MCF 10A (cell line): ENCODE measurements at regions not wholly inside any gene's neighbourhood (a gene's known extent, or its start where the extent isn't known, plus 50 kb on each side); places are given as distances from the start of the nearest gene placed in this dataset.

Experiments used
- BruUV-seq: library from RNA; stranded (reverse); fragments of 400-500 nt; replicated peaks from 2 replicates; lab custom pipeline; 2021; lab: Mats Ljungman, UMichigan
- CTCF ChIA-PET: fragments of 300-600 bp; sonication (Branson Sonifier 250); formaldehyde crosslinking; extraction: SDS; loops from one replicate; lab custom pipeline; 2021; ENCODE audit warnings: antibody characterized with exemption, inconsistent platforms; lab: Yijun Ruan, JAX
- POLR2A ChIA-PET: fragments of 300-600, 350-650 bp; sonication (Branson Sonifier 250); formaldehyde crosslinking; extraction: SDS; loops from one replicate; lab custom pipeline; 2020; ENCODE audit warnings: antibody characterized with exemption, inconsistent platforms; lab: Yijun Ruan, JAX
- DNase-seq: peaks from one replicate; pipeline ENCODE4 v3.0.0-alpha.2; 2018; ENCODE audit not compliant: unreplicated experiment
- H3K27ac Mint-ChIP-seq: one replicate; pipeline ENCODE4 v1.8.0; 2022; ENCODE audit warnings: mild to moderate bottlenecking, low read depth, mixed read lengths; ENCODE audit not compliant: unreplicated experiment
- H3K27me3 Mint-ChIP-seq: one replicate; pipeline ENCODE4 v1.8.0; 2022; ENCODE audit warnings: mixed read lengths; ENCODE audit not compliant: insufficient read depth, unreplicated experiment
- H3K36me3 Mint-ChIP-seq: one replicate; pipeline ENCODE4 v1.8.0; 2022; ENCODE audit warnings: mild to moderate bottlenecking, moderate library complexity, mixed read lengths; ENCODE audit not compliant: insufficient read depth, unreplicated experiment
- H3K4me1 Mint-ChIP-seq: one replicate; pipeline ENCODE4 v1.8.0; 2022; ENCODE audit warnings: mixed read lengths; ENCODE audit not compliant: insufficient read depth, unreplicated experiment
- H3K4me3 Mint-ChIP-seq: one replicate; pipeline ENCODE4 v1.8.0; 2022; ENCODE audit warnings: mild to moderate bottlenecking, moderate library complexity, mixed read lengths; ENCODE audit not compliant: unreplicated experiment
- H3K9me3 Mint-ChIP-seq: one replicate; pipeline ENCODE4 v1.8.0; 2022; ENCODE audit warnings: mixed read lengths; ENCODE audit not compliant: unreplicated experiment
- CTCF ChIP-seq: fragments of 200-600 bp; IDR thresholded peaks from one replicate; pipeline ENCODE4 v1.8.0; 2022; ENCODE audit warnings: antibody characterized with exemption, mild to moderate bottlenecking; ENCODE audit not compliant: unreplicated experiment
- intact Hi-C: fragments of 100-400 bp; cut with micrococcal nuclease; formaldehyde crosslinking; loops from 2 replicates; pipeline ENCODE4 v1.14.1; 2022

DNA sequence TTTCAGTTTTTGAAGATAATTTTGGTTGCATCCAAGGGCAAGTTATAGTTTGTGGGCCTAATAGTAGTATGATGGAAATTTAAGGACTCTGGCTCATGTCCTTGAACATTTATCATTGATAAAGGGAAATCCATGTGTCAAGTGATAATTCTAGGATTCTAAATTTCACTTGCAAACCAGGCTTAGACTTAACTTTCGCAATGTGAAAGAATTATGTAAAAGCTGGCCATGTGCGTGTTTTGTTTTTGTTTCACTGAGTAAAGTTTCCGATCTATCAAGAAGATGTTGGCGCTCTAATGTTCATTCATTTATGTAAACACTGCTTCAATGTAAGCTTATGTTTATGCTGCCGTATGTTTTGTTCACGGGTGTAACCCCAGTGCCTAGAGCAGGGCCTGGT lies 302.0 kb downstream of the SOX4 start:
- POLR2A ChIA-PET, result no interaction called here
- intact Hi-C loops, result no loop called here
- no peak overlapping the region for H3K27ac Mint-ChIP-seq
- no peaks in the 10 kb centered on the region for H3K36me3 Mint-ChIP-seq
- DNase-seq, result no peak
- H3K27me3 Mint-ChIP-seq, result no peaks in the 10 kb centered on the region
- H3K9me3 Mint-ChIP-seq, result no peaks in the 10 kb centered on the region
- no peak overlapping the region for H3K4me3 Mint-ChIP-seq
- BruUV-seq, result no TSS peak
- H3K4me1 Mint-ChIP-seq, result peaks cover 15% of the 10 kb centered on the region
- CTCF ChIA-PET, result interaction anchor here (0.6 kb wide), 1 partner anchor 1019 kb away, joined by 3 read pairs; no protein-coding TSS in a partner anchor
- TF ChIP-seq CTCF, result no peak

DNA sequence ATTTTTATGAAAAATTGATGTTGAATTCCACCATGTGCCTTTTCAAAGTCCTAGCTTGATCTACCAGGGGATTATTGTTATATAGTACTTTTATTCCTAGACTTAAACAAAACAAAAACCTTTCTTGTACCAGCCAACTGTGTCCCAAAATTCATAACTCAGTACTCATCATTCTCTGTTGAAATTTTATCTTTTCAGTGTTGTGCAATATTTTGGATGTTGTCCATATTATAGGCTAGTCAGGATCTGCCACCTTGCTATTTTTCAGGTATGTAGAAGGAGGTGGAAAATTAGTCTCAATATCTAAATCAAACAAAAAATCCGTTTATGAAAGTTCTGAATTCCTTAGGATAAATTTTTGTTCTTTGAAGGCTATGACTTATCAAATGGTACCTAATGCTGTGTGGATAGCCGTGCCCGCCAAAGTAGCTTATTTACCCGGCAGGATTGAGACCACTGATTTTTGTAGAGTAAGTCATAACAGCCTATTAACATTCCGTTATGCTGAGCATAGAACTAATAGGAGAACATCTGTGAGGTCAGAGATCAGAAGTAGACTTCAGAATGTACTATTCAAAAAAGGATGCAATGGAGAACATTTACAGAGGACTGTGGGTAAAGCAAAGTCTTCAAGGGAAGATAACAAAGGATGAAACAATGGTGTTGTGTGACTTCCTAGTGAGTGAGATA lies 304.7 kb downstream of the SOX4 start:
- H3K4me3 Mint-ChIP-seq, result no peak overlapping the region
- intact Hi-C loops, result no loop called here
- POLR2A ChIA-PET, result interaction anchor here (0.5 to 1.9 kb wide), 7 partner anchors 12 to 534 kb away, joined by 3 to 6 read pairs (median 4); partner anchors contain the start of gene SOX4
- no peak overlapping the region for H3K27ac Mint-ChIP-seq
- TF ChIP-seq CTCF, result no peak
- peaks cover 15% of the 10 kb centered on the region for H3K4me1 Mint-ChIP-seq
- DNase-seq, result peak; percentile 69
- CTCF ChIA-PET, result interaction anchor here (0.5 to 1.5 kb wide), 6 partner anchors 17 to 469 kb away, joined by 3 to 8 read pairs (median 4); no protein-coding TSS in a partner anchor
- no TSS peak for BruUV-seq
- H3K27me3 Mint-ChIP-seq, result no peaks in the 10 kb centered on the region
- no peaks in the 10 kb centered on the region for H3K9me3 Mint-ChIP-seq
- no peaks in the 10 kb centered on the region for H3K36me3 Mint-ChIP-seq

DNA sequence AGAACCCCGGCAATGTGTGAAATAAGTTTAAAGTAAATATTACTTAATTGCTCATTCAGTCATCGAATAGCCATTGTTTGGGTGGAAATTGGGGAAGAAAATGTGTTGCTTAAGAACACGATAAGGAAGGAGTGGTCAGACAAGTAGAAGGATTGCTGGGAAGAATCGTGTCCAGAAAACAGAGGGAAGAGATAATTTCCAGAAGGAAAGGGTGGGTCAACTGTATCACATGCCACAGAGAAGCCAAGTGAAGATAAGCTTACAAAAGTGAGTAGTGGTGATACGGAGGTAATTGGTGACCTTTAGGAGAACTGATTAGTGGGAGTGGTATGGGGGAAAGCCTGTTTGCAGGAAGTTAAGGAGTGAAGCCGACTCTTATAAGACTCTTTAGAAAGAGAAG lies 306.2 kb downstream of the SOX4 start:
- DNase-seq, result no peak
- TF ChIP-seq CTCF, result no peak
- CTCF ChIA-PET, result interaction anchor here (0.6 to 0.7 kb wide), 2 partner anchors 301 to 763 kb away, joined by 3 read pairs; no protein-coding TSS in a partner anchor
- H3K36me3 Mint-ChIP-seq, result no peaks in the 10 kb centered on the region
- H3K27me3 Mint-ChIP-seq, result no peaks in the 10 kb centered on the region
- H3K9me3 Mint-ChIP-seq, result no peaks in the 10 kb centered on the region
- intact Hi-C loops, result no loop called here
- no peak overlapping the region for H3K4me3 Mint-ChIP-seq
- H3K27ac Mint-ChIP-seq, result no peak overlapping the region
- H3K4me1 Mint-ChIP-seq, result peaks cover 15% of the 10 kb centered on the region
- no TSS peak for BruUV-seq
- POLR2A ChIA-PET, result interaction anchor here (0.9 kb wide), 1 partner anchor 14 kb away, joined by 4 read pairs; no protein-coding TSS in a partner anchor

DNA sequence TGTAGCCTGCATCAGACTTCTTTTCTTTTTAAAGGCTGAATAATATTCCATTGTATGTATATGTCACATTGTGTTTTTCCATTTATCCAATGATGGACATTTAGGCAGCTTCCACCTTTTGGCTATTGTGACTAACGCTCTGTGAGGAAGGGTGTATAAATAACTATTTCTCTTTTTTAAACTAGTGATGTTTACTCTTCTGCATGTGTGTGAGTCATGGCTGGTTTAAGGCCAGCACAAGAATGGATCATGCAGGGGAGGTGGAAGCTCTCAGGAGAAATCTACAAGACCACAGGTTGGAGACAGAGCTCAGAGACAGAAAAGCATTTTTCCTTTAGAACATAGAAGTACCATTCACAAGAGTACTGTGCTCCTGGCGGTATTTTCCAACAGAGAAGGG lies 307.2 kb downstream of the SOX4 start:
- CTCF ChIA-PET, result interaction anchor here (0.7 kb wide), 1 partner anchor 302 kb away, joined by 3 read pairs; no protein-coding TSS in a partner anchor
- H3K27me3 Mint-ChIP-seq, result no peaks in the 10 kb centered on the region
- no peaks in the 10 kb centered on the region for H3K36me3 Mint-ChIP-seq
- no peak overlapping the region for H3K27ac Mint-ChIP-seq
- H3K9me3 Mint-ChIP-seq, result no peaks in the 10 kb centered on the region
- TF ChIP-seq CTCF, result no peak
- intact Hi-C loops, result no loop called here
- no TSS peak for BruUV-seq
- peak; percentile 73 for DNase-seq
- H3K4me1 Mint-ChIP-seq, result peaks cover 15% of the 10 kb centered on the region
- POLR2A ChIA-PET, result interaction anchor here (0.8 to 1.0 kb wide), 2 partner anchors 36 to 160 kb away, joined by 3 read pairs; no protein-coding TSS in a partner anchor
- no peak overlapping the region for H3K4me3 Mint-ChIP-seq
